Activated CD4-positive, alpha-beta T cell treated with anti-CD3 and anti-CD28 coated beads for 36 hours (primary cell): ENCODE measurements at regions not wholly inside any gene's neighbourhood (a gene's known extent, or its start where the extent isn't known, plus 50 kb on each side); places are given as distances from the start of the nearest gene placed in this dataset.

ENCODE experiments used
- ATAC-seq: fragments of 200-7000 bp; cut with Tn5 transposase; one replicate; pipeline ENCODE4 v1.10.0; 2021; ENCODE audit warnings: mild to moderate bottlenecking, moderate library complexity
- CTCF ChIA-PET: fragments of 350-600 bp; sonication (Branson Sonifier 250); formaldehyde crosslinking; loops from one replicate; lab custom pipeline; 2021; ENCODE audit warnings: antibody characterized with exemption; lab: Charles Lee
- POLR2A ChIA-PET: fragments of 350-600 bp; sonication (Branson Sonifier 250); formaldehyde crosslinking; loops from one replicate; lab custom pipeline; 2021; ENCODE audit warnings: antibody characterized with exemption, inconsistent platforms; lab: Charles Lee
- DNase-seq: peaks from one replicate; pipeline ENCODE4 v3.0.0-alpha.2; 2020
- H3K27ac Mint-ChIP-seq: one replicate; pipeline ENCODE4 v1.8.0; 2021; ENCODE audit warnings: mixed read lengths
- H3K27me3 Mint-ChIP-seq: one replicate; pipeline ENCODE4 v1.8.0; 2021; ENCODE audit warnings: mixed read lengths
- H3K36me3 Mint-ChIP-seq: one replicate; pipeline ENCODE4 v1.8.0; 2021; ENCODE audit warnings: low read depth, mixed read lengths
- H3K4me1 Mint-ChIP-seq: one replicate; pipeline ENCODE4 v1.8.0; 2021; ENCODE audit warnings: mixed read lengths
- H3K4me3 Mint-ChIP-seq: one replicate; pipeline ENCODE4 v1.8.0; 2021; ENCODE audit warnings: mild to moderate bottlenecking, moderate library complexity, mixed read lengths
- H3K9me3 Mint-ChIP-seq: one replicate; pipeline ENCODE4 v1.8.0; 2021; ENCODE audit warnings: low read depth, mixed read lengths
- intact Hi-C, 2 experiments: fragments of 100-400 bp; cut with DNase I in 1 of 2; cut with micrococcal nuclease in 1 of 2; formaldehyde crosslinking; loops; one replicate each; pipeline versions ENCODE4 v1.14.2 to v1.15.1; 2022 to 2024; cut with DNase I, micrococcal nuclease

DNA sequence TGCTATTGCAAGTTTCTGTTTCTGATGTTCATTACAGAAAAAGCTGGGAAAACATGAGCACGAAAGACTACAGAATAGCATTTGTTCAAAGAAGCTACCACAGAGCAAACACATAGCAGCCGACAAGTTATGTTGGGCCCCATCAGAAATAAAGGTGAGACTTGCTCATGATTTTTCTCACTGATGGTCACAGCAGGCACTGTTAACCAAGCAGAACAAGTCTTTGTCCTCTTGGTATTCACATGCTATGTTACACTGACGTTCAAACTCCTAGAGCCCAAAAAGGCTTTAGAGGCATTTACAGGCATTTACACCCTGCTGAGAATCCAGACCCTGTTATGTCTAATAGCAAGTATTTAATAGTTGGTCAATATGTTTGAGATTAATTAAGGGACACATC lies 235.0 kb upstream of the HNMT start:
- ATAC-seq = no peak

DNA sequence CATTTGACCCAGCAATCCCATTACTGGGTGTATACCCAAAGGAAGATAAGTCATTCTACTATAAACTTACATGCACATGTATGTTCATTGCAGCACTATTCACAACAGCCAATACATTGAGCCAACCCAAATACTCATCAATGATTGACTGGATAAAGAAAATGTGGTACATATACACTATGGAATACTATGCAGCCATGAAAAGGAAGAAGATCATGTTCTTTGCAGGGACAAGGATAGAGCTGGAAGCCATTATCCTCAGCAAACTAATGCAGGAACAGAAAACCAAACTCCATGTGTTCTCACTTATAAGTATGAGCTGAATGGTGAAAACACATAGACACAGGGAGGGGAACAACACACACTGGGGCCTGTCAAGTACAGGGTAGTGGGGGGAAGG lies 226.7 kb upstream of the HNMT start:
- DNase-seq (no peak), ATAC-seq (no peak)
- intact Hi-C loops = no loop called here
- no peaks in the 10 kb centered on the region for H3K4me1 Mint-ChIP-seq
- POLR2A ChIA-PET = interaction anchor here (0.7 kb wide), 1 partner anchor 14 kb away, joined by 3 read pairs; no protein-coding TSS in a partner anchor
- H3K36me3 Mint-ChIP-seq = no peaks in the 10 kb centered on the region
- no peak overlapping the region for H3K27ac Mint-ChIP-seq
- H3K9me3 Mint-ChIP-seq = peaks cover 5% of the 10 kb centered on the region
- CTCF ChIA-PET = no interaction called here
- no peak overlapping the region for H3K4me3 Mint-ChIP-seq
- no peaks in the 10 kb centered on the region for H3K27me3 Mint-ChIP-seq

More for the DNA sequence above, 235.0 kb upstream of the HNMT start:
- no peaks in the 10 kb centered on the region for H3K4me1 Mint-ChIP-seq
- peaks cover 1% of the 10 kb centered on the region for H3K9me3 Mint-ChIP-seq
- H3K4me3 Mint-ChIP-seq = no peak overlapping the region
- intact Hi-C loops = no loop called here
- H3K27ac Mint-ChIP-seq = no peak overlapping the region
- no peaks in the 10 kb centered on the region for H3K27me3 Mint-ChIP-seq
- no peaks in the 10 kb centered on the region for H3K36me3 Mint-ChIP-seq
- ChIA-PET POLR2A (no interaction called here), CTCF (no interaction called here)
- no peak for DNase-seq

- intact Hi-C loops = no loop called here
These were observed 222.4 kb upstream of the HNMT start for GRCh38 chr2:137741784-137742362.

GRCh38 chr2:137747509-137747908 lies 216.8 kb upstream of the HNMT start:
- ChIA-PET CTCF (interaction anchor here (1.1 kb wide), 1 partner anchor 14 kb away, joined by 3 read pairs; no protein-coding TSS in a partner anchor), POLR2A (no interaction called here)
- Mint-ChIP-seq H3K4me1 (no peaks in the 10 kb centered on the region), H3K4me3 (no peak overlapping the region), H3K9me3 (no peaks in the 10 kb centered on the region), H3K27ac (no peak overlapping the region), H3K36me3 (no peaks in the 10 kb centered on the region), H3K27me3 (no peaks in the 10 kb centered on the region)
- intact Hi-C loops = no loop called here
- DNase-seq = no peak
- ATAC-seq = no peak

More at GRCh38 chr2:137741784-137742362, 222.4 kb upstream of the HNMT start:
- ChIA-PET POLR2A (no interaction called here), CTCF (no interaction called here)
- Mint-ChIP-seq H3K9me3 (peaks cover 4% of the 10 kb centered on the region), H3K27ac (no peak overlapping the region), H3K4me1 (no peaks in the 10 kb centered on the region), H3K27me3 (no peaks in the 10 kb centered on the region), H3K36me3 (no peaks in the 10 kb centered on the region), H3K4me3 (no peak overlapping the region)
- ATAC-seq = no peak
- no peak for DNase-seq

DNA sequence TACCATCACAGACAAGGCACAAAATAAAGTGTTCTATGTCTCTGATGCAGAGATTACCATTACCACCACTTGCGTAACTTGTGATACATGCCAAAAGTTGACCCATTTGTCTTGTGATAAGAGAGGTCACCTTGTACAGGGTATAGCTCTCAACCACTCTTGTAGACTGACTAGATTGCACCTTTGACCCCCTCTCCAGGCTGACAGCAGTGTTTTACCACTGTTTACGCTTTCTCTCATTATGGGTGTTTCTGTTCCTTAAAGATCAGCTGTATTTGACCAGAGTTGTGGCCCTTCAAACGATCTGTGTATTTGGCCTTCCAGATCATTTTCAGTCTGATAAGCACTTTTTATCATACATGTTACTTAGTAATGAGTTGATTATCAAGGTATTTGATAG lies 215.7 kb upstream of the HNMT start:
- H3K4me1 Mint-ChIP-seq = no peaks in the 10 kb centered on the region
- no peak overlapping the region for H3K27ac Mint-ChIP-seq
- no peak for ATAC-seq
- DNase-seq = no peak
- ChIA-PET CTCF (interaction anchor here (1.1 kb wide), 1 partner anchor 13 kb away, joined by 3 read pairs; no protein-coding TSS in a partner anchor), POLR2A (no interaction called here)
- no peaks in the 10 kb centered on the region for H3K9me3 Mint-ChIP-seq
- H3K27me3 Mint-ChIP-seq = no peaks in the 10 kb centered on the region
- intact Hi-C loops = no loop called here
- H3K4me3 Mint-ChIP-seq = no peak overlapping the region
- no peaks in the 10 kb centered on the region for H3K36me3 Mint-ChIP-seq

DNA sequence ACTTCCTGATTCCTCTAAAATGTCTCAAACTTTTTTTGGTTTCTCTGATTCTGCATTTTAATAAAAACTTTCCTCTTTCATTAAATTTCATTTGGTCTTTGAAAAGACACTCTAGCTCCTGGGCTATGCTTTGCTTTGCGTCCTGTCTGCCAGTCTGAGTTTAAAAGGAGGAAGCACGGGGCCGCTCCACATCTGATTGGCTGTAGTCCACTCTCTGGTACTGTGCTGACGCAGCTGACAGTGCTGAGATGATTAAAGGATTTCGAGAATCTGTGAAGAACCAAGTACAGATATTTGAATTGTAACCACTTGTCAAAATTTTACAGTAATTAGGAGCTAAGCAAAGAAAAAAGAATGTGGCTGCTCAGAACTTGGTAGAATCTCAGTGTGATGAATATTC lies 199.6 kb upstream of the HNMT start:
- intact Hi-C loops = no loop called here
- Mint-ChIP-seq H3K4me1 (no peaks in the 10 kb centered on the region), H3K36me3 (no peaks in the 10 kb centered on the region), H3K27ac (no peak overlapping the region), H3K4me3 (no peak overlapping the region), H3K9me3 (peaks cover 5% of the 10 kb centered on the region), H3K27me3 (peaks cover 1% of the 10 kb centered on the region)
- DNase-seq = no peak
- no peak for ATAC-seq
- POLR2A ChIA-PET = no interaction called here
- CTCF ChIA-PET = no interaction called here

DNA sequence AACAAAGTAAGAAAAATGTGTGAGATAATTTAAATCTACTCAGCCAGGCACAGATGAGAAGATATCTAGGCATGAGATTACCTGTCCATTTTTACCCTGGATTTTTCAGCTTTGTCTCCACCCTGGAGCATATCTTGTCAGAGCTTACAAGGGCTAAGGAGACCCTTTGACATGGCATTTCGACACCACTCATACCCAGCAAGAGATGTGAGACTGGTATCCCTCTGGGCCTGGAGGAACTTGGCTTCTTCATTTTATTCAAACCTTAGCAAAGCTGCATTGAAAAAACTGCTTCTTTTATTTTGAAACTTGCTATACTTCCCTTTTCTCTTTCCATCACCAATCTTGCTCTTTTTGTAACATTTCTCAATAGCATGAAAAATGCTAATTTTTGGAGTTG lies 194.9 kb upstream of the HNMT start:
- Mint-ChIP-seq H3K27ac (no peak overlapping the region), H3K4me3 (no peak overlapping the region), H3K27me3 (peaks cover 2% of the 10 kb centered on the region), H3K36me3 (no peaks in the 10 kb centered on the region), H3K9me3 (no peaks in the 10 kb centered on the region), H3K4me1 (no peaks in the 10 kb centered on the region)
- ChIA-PET CTCF (no interaction called here), POLR2A (no interaction called here)
- ATAC-seq (no peak), DNase-seq (no peak)
- intact Hi-C loops = no loop called here

- Mint-ChIP-seq H3K4me1 (no peaks in the 10 kb centered on the region), H3K27me3 (peaks cover 2% of the 10 kb centered on the region), H3K36me3 (no peaks in the 10 kb centered on the region), H3K27ac (no peak overlapping the region), H3K4me3 (no peak overlapping the region), H3K9me3 (no peaks in the 10 kb centered on the region)
- ATAC-seq (no peak), DNase-seq (no peak)
- POLR2A ChIA-PET = no interaction called here
- intact Hi-C loops = no loop called here
- CTCF ChIA-PET = no interaction called here
These were observed 194.1 kb upstream of the HNMT start for GRCh38 chr2:137770166-137770565.

- no peak overlapping the region for H3K27ac Mint-ChIP-seq
- peaks cover 2% of the 10 kb centered on the region for H3K27me3 Mint-ChIP-seq
- ATAC-seq (no peak), DNase-seq (no peak)
- H3K9me3 Mint-ChIP-seq = no peaks in the 10 kb centered on the region
- H3K4me1 Mint-ChIP-seq = no peaks in the 10 kb centered on the region
- H3K36me3 Mint-ChIP-seq = no peaks in the 10 kb centered on the region
- ChIA-PET CTCF (no interaction called here), POLR2A (no interaction called here)
- intact Hi-C loops = no loop called here
- H3K4me3 Mint-ChIP-seq = no peak overlapping the region
These were observed 193.2 kb upstream of the HNMT start for GRCh38 chr2:137771064-137771463.

- H3K4me3 Mint-ChIP-seq = no peak overlapping the region
- intact Hi-C loops = no loop called here
- CTCF ChIA-PET = no interaction called here
- no peak overlapping the region for H3K27ac Mint-ChIP-seq
- no peak for ATAC-seq
- POLR2A ChIA-PET = no interaction called here
- no peaks in the 10 kb centered on the region for H3K36me3 Mint-ChIP-seq
- peaks cover 2% of the 10 kb centered on the region for H3K27me3 Mint-ChIP-seq
- H3K4me1 Mint-ChIP-seq = no peaks in the 10 kb centered on the region
- H3K9me3 Mint-ChIP-seq = peaks cover 2% of the 10 kb centered on the region
- DNase-seq = no peak
These were observed 191.8 kb upstream of the HNMT start for GRCh38 chr2:137772451-137772850.

GRCh38 chr2:137775529-137775928 lies 188.7 kb upstream of the HNMT start:
- Mint-ChIP-seq H3K27ac (no peak overlapping the region), H3K4me1 (no peaks in the 10 kb centered on the region), H3K36me3 (no peaks in the 10 kb centered on the region), H3K27me3 (no peaks in the 10 kb centered on the region), H3K4me3 (no peak overlapping the region), H3K9me3 (peaks cover 2% of the 10 kb centered on the region)
- CTCF ChIA-PET = no interaction called here
- no peak for DNase-seq
- ATAC-seq = no peak
- POLR2A ChIA-PET = no interaction called here
- intact Hi-C loops = no loop called here

- ChIA-PET POLR2A (no interaction called here), CTCF (no interaction called here)
- no peaks in the 10 kb centered on the region for H3K27me3 Mint-ChIP-seq
- no peak overlapping the region for H3K4me3 Mint-ChIP-seq
- no peak overlapping the region for H3K27ac Mint-ChIP-seq
- ATAC-seq = no peak
- no peaks in the 10 kb centered on the region for H3K36me3 Mint-ChIP-seq
- H3K4me1 Mint-ChIP-seq = no peaks in the 10 kb centered on the region
- H3K9me3 Mint-ChIP-seq = peaks cover 2% of the 10 kb centered on the region
- intact Hi-C loops = no loop called here
- no peak for DNase-seq
These were observed 187.6 kb upstream of the HNMT start for GRCh38 chr2:137776697-137777096.
